GM19452 (cell line): ENCODE measurements at regions not wholly inside any gene's neighbourhood (a gene's known extent, or its start where the extent isn't known, plus 50 kb on each side); places are given as distances from the start of the nearest gene placed in this dataset.

Experiments used
- ATAC-seq: cut with Tn5 transposase; IDR thresholded peaks from one replicate; pipeline ENCODE4 v1.9.1; 2021; ENCODE audit not compliant: unreplicated experiment

GRCh38 chr4:43343298-43343697 is 450.8 kb downstream of the GRXCR1 start:
- no peak for ATAC-seq

- no peak for ATAC-seq
Measured at GRCh38 chr4:43345323-43345925, 452.9 kb downstream of the GRXCR1 start.

- no peak for ATAC-seq
Measured at GRCh38 chr4:43348591-43348990, 456.1 kb downstream of the GRXCR1 start.

- no peak for ATAC-seq
Measured at GRCh38 chr4:43351970-43352806, 459.7 kb downstream of the GRXCR1 start.

GRCh38 chr4:43352859-43353258 is 460.3 kb downstream of the GRXCR1 start:
- no peak for ATAC-seq

- no peak for ATAC-seq
Measured at GRCh38 chr4:43353552-43353951, 461.0 kb downstream of the GRXCR1 start.

GRCh38 chr4:43356786-43357185 is 464.3 kb downstream of the GRXCR1 start:
- no peak for ATAC-seq

GRCh38 chr4:43357252-43357974 is 464.9 kb downstream of the GRXCR1 start:
- no peak for ATAC-seq

GRCh38 chr4:43360296-43360695 is 467.8 kb downstream of the GRXCR1 start:
- ATAC-seq = no peak

- no peak for ATAC-seq
Measured at GRCh38 chr4:43362875-43363636, 470.5 kb downstream of the GRXCR1 start.

- no peak for ATAC-seq
Measured at GRCh38 chr4:43369036-43369594, 476.6 kb downstream of the GRXCR1 start.

- no peak for ATAC-seq
Measured at GRCh38 chr4:43373201-43373600, 480.7 kb downstream of the GRXCR1 start.

GRCh38 chr4:43374216-43374751 is 481.8 kb downstream of the GRXCR1 start:
- ATAC-seq = no peak

- ATAC-seq = no peak
Measured at GRCh38 chr4:43379016-43379415, 486.5 kb downstream of the GRXCR1 start.

GRCh38 chr4:43380093-43380492 is 487.6 kb downstream of the GRXCR1 start:
- ATAC-seq = no peak

GRCh38 chr4:43391069-43391468 is 498.6 kb downstream of the GRXCR1 start:
- ATAC-seq = no peak

- ATAC-seq = no peak
Measured at GRCh38 chr4:43394976-43395375, 502.5 kb downstream of the GRXCR1 start.

- no peak for ATAC-seq
Measured at GRCh38 chr4:43399726-43400125, 507.2 kb downstream of the GRXCR1 start.

GRCh38 chr4:43402393-43402792 is 509.9 kb downstream of the GRXCR1 start:
- ATAC-seq = no peak

- ATAC-seq = no peak
Measured at GRCh38 chr4:43410636-43411035, 518.1 kb downstream of the GRXCR1 start.

- ATAC-seq = no peak
Measured at GRCh38 chr4:43411226-43411625, 518.7 kb downstream of the GRXCR1 start.
